GM21515 (cell line): ENCODE measurements at regions not wholly inside any gene's neighbourhood (a gene's known extent, or its start where the extent isn't known, plus 50 kb on each side); places are given as distances from the start of the nearest gene placed in this dataset.

Experiments used
- ATAC-seq: cut with Tn5 transposase; IDR thresholded peaks from one replicate; pipeline ENCODE4 v1.9.1; 2021; ENCODE audit not compliant: unreplicated experiment

DNA sequence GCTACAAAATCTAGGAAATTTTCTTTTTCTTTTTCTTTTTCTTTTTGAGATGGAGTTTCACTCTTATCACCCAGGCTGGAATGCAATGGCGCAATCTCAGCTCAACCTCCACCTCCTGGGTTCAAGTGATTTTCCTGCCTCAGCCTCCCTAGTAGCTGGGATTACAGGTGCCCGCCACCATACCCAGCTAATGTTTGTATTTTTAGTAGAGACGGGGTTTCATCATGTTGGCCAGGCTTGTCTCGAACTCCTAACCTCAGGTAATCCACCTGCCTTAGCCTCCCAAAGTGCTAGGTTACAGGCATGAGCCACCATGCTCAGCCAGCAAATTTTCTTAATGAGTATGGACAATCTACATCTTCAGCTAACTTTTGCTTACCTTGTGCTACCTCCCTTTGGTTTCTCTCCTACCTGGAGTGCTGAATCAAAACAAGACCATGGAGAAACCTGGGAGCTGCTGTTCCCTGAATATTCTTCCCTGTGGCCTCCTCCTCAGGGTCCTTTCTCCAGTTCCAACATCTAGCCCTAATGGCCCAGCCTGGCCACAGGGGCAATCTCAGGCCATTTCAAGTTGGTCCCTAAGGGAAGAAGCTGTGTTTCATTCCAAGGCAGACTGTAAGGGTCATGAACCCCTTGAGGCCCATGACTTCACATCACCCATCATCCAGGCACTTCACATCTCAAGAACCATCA is 74.6 kb upstream of the EGLN3 start:
- ATAC-seq, result no peak

DNA sequence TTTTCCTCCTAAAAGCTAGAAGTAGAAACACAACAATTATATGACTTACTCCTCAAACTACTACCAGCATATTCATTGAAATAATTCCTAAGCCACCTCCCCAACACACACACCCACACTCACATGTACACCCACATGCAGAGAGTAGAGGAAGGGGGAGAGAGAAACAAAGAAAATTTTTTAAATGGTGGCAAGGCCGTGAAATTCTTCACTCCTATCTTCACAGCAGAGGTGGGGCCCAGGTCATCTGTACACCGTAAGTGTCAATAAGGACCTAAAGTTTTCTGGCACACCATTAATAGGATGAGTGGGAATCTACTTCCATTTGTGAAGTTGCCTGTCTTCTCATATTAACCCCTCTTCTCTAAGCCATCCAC is 73.9 kb upstream of the EGLN3 start:
- ATAC-seq, result no peak

DNA sequence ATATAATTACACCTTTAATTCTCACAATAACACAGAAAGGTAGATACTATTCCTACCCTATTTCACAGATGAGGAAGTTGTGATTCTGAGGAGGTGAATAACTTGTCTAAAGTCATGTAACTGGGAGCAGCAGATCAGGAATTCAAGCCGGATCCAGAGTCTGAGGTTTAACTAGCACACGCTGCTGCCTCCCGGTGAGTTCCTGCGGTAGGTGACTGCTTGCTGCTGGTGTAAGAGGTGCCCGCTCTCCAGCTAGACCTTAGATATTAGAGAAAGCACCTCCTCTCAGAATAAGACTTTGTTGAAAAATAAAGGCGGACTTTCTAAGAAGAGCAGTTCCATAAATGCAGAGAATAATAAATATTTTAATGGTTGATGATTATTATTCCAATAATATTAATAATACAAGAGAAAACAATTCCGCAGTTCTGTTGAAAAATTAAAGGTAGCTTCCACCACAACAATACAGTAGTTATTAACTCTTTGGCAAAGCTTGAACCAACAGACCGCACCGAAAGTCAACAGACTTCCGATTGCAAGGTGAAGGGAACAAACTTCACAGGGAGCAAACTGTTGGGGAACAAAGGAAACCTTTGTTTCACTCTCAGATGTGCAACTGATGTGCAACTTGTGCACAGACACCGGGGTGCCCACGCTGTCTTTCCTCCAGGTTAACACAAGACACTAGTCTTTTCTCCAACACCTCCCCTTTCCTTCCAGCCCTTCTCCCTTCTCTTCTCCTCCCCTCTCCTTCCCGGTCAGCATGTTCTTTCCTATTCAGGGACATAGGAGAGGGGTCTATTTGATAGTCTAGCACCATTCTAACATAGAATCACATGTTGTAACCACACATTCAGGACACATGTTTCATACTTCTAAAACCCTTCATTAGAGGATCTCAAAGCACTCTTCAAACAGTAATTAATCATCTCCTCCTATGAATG is 73.2 kb upstream of the EGLN3 start:
- ATAC-seq, result no peak

GRCh38 chr14:34021096-34021495 is 70.2 kb upstream of the EGLN3 start:
- ATAC-seq, result no peak

DNA sequence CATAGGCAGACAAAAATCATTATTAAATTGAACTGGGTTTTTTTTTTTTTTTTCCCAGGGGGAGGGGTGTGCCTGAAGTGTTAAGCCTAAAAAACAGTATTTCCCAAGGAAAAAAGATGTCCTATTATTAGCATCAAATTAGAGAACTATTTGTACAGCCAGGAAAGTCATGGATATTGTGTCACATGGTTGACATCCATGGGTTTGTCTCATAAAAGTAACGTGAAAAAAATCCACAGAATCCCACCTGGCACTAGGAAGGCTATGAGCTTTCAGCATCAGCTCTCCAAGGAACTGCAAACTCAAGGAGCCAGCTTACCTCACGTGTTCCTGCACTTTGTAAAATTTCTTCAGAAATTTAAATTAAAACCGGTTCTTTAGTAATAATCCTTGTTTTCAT is 69.1 kb upstream of the EGLN3 start:
- ATAC-seq, result no peak

DNA sequence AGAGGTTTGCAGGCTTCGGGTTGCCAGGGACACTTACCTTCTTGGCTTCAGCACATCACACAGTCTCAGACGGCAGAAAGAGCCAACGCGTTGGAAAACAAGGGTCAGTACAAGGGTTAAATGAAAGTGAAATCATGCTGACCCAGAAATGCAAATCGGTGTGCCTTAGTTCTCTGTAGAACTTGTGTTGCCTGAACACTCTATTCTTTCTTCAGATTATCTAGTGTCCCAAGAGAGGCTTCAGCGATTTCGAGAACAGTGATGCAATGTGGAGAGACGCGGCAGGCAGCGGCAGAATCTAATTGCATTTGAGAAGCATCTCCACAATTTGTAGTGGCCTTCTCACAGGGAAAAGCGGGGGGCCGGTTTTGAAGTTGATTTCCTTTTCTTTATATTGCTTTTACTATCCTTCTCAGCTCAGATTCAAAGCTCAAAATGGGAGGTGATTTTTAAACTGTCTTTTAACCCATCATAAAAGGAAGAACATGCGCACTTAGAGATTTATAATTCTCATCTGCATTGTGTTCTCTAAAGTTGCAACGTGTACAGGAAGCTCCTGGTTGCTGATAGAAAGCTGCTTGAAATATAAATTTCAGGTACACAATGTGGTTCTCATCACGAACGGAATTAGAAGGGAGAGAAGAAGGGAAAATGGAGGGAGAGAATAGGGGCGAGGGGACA is 67.8 kb upstream of the EGLN3 start:
- ATAC-seq, result no peak

GRCh38 chr14:34018125-34018524 is 67.3 kb upstream of the EGLN3 start:
- ATAC-seq, result no peak

- no peak for ATAC-seq
These were observed 64.5 kb upstream of the EGLN3 start for GRCh38 chr14:34015383-34015782.

DNA sequence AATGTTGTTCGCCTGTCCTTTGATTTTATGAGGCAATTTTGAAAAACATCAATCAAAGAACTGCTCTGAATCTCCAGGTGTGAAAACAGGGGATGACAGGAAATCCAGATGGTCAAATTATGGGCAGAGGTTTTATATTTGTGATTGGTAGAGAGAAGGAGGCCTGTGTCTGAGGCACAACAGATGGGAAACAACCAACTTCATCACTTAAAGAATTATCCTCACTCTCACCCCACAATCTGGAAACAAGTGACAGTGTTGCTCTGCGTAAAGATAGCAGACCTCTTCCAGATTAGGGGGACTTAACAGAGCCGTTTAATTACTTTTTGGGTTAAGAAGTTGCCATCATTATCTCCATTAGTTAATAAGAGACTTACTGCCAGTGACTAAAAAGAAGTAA is 64.1 kb upstream of the EGLN3 start:
- ATAC-seq, result no peak

- peak; percentile 63 for ATAC-seq
These were observed 62.8 kb upstream of the EGLN3 start for GRCh38 chr14:34013721-34014060.

GRCh38 chr14:34012978-34013720 is 62.3 kb upstream of the EGLN3 start:
- ATAC-seq, result peak; percentile 69

GRCh38 chr14:34012369-34012768 is 61.5 kb upstream of the EGLN3 start:
- ATAC-seq, result no peak

GRCh38 chr14:34009956-34010355 is 59.1 kb upstream of the EGLN3 start:
- ATAC-seq, result no peak

GRCh38 chr14:34007902-34008301 is 57.0 kb upstream of the EGLN3 start:
- no peak for ATAC-seq

DNA sequence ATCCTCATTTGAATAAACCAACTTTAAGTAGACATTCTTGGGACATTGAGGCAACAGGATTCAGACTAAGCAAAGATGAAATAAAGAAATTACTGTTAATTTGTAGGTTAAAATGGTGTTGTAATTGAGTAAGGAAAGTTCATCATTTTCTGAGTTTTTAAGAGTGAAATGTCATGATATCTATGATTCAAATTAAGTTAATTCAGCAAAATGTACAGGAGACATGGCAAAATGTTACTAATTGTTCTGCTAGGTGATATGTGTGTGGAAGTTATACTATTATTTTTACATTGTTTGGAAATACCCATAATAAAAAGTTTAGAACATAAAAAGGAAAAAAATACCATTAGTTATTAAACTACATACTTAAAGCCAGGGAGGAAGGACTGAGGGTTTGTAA is 55.0 kb upstream of the EGLN3 start:
- no peak for ATAC-seq

GRCh38 chr14:34004881-34005280 is 54.0 kb upstream of the EGLN3 start:
- no peak for ATAC-seq

DNA sequence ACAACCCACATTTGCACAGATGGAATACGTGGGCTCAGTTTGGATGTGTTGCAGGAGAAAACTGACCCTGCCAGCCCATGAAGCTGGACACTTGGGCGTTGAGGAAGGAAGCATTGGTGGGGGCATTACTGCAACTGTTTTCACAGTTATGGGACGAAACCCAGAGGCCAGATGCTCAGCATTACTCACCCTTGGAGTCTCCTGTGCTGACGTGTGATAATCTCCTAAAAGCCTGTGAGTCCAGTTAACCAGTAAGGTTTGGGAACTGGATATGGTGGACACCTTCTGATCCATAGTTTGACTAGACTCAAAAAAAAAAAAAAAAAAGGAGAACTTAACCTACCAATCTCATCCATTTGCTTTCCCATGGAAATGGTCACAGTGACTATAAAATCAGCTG is 52.8 kb upstream of the EGLN3 start:
- ATAC-seq, result no peak

DNA sequence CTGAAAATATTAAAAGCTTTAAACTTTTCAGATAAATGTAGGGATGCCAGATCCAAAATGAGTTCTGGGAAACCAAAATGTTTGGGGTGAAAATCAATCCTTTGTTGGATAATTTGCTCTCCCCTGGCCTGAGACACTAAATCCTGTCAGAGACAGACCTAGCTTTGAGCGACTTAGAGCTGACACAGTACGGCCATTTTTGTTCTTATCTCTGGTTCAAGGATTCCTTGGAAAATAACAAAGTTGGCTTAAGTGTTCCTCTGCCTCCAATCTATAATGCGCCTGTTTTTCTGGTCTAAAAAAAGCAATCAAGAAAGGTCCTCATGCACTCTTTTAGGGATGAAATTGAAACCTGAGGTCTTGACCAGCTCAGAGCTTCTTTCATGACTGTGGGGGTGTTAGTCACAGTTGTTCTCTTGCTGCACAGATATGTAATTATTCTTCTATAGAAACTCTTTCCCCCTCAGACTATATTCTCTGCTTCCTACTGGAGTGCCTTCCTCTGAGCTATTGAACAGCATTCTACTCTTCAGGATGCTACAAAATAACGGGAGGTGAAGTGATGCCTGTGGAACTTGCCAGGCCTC is 52.3 kb upstream of the EGLN3 start:
- no peak for ATAC-seq
